Parathyroid adenoma (tissue), 2 donors: ENCODE measurements at regions not wholly inside any gene's neighbourhood (a gene's known extent, or its start where the extent isn't known, plus 50 kb on each side); places are given as distances from the start of the nearest gene placed in this dataset.

Experiments used
- H2AFZ ChIP-seq: fragments of 300-600 bp; sonication (generic); one replicate; pipeline ENCODE4 v1.7.0; 2017; ENCODE audit warnings: antibody characterized with exemption, mild to moderate bottlenecking
- H3K27ac ChIP-seq: fragments of 300-600 bp; sonication (generic); one replicate; pipeline ENCODE4 v1.7.0; 2017
- H3K27me3 ChIP-seq: fragments of 300-600 bp; sonication (generic); one replicate; pipeline ENCODE4 v1.7.0; 2017; ENCODE audit warnings: low read length; ENCODE audit not compliant: control insufficient read depth, insufficient read depth
- H3K36me3 ChIP-seq: fragments of 300-600 bp; sonication (generic); one replicate; pipeline ENCODE4 v1.7.0; 2017; ENCODE audit warnings: low read length; ENCODE audit not compliant: control insufficient read depth, insufficient read depth
- H3K4me1 ChIP-seq: fragments of 300-600 bp; sonication (generic); one replicate; pipeline ENCODE4 v1.7.0; 2017; ENCODE audit warnings: control low read depth
- H3K4me2 ChIP-seq: fragments of 300-600 bp; sonication (generic); one replicate; pipeline ENCODE4 v1.7.0; 2017; ENCODE audit warnings: low read length
- H3K4me3 ChIP-seq: fragments of 300-600 bp; sonication (generic); one replicate; pipeline ENCODE4 v1.7.0; 2017; ENCODE audit warnings: low read depth, low read length
- H3K79me2 ChIP-seq: fragments of 300-600 bp; sonication (generic); one replicate; pipeline ENCODE4 v1.7.0; 2017; ENCODE audit warnings: control low read depth
- H3K9ac ChIP-seq: fragments of 300-600 bp; sonication (generic); one replicate; pipeline ENCODE4 v1.7.0; 2017; ENCODE audit warnings: mild to moderate bottlenecking
- H3K9me3 ChIP-seq: fragments of 300-600 bp; sonication (generic); one replicate; pipeline ENCODE4 v1.7.0; 2017; ENCODE audit warnings: low read length; ENCODE audit not compliant: control insufficient read depth
- CTCF ChIP-seq: fragments of 300-600 bp; sonication (generic); IDR thresholded peaks from one replicate; pipeline ENCODE4 v1.7.0; 2017; ENCODE audit warnings: antibody characterized with exemption, mild to moderate bottlenecking
- donor health status: primary hyperparathyroidism.

- no peak overlapping the region for H2AFZ ChIP-seq
- H3K9me3 ChIP-seq, result no peaks in the 10 kb centered on the region
- no peak overlapping the region for H3K9ac ChIP-seq
- H3K36me3 ChIP-seq, result no peaks in the 10 kb centered on the region
- H3K27me3 ChIP-seq, result no peaks in the 10 kb centered on the region
- H3K4me2 ChIP-seq, result no peak overlapping the region
- no peaks in the 10 kb centered on the region for H3K79me2 ChIP-seq
- no peak for TF ChIP-seq CTCF
- H3K4me3 ChIP-seq, result no peak overlapping the region
- H3K4me1 ChIP-seq, result no peaks in the 10 kb centered on the region
- no peak overlapping the region for H3K27ac ChIP-seq
Measured at GRCh38 chr2:220318037-220318436, 690.6 kb downstream of the SLC4A3 start.

- no peak for TF ChIP-seq CTCF
- Histone ChIP-seq H3K9ac (no peak overlapping the region), H2AFZ (no peak overlapping the region), H3K36me3 (no peaks in the 10 kb centered on the region), H3K9me3 (no peaks in the 10 kb centered on the region), H3K4me1 (no peaks in the 10 kb centered on the region), H3K27me3 (no peaks in the 10 kb centered on the region), H3K4me3 (no peak overlapping the region), H3K79me2 (no peaks in the 10 kb centered on the region), H3K4me2 (no peak overlapping the region), H3K27ac (no peak overlapping the region)
Measured at GRCh38 chr2:220318508-220318907, 691.1 kb downstream of the SLC4A3 start.

- Histone ChIP-seq H3K4me1 (no peaks in the 10 kb centered on the region), H3K4me2 (no peak overlapping the region), H2AFZ (no peak overlapping the region), H3K27ac (no peak overlapping the region), H3K9me3 (no peaks in the 10 kb centered on the region), H3K9ac (no peak overlapping the region), H3K27me3 (no peaks in the 10 kb centered on the region), H3K36me3 (no peaks in the 10 kb centered on the region), H3K79me2 (no peaks in the 10 kb centered on the region), H3K4me3 (no peak overlapping the region)
- TF ChIP-seq CTCF, result no peak
Measured at GRCh38 chr2:220320326-220320725, 692.9 kb downstream of the SLC4A3 start.

- TF ChIP-seq CTCF, result no peak
Measured at GRCh38 chr2:220332886-220333285, 705.5 kb downstream of the SLC4A3 start.

GRCh38 chr2:220334210-220334609 is 706.8 kb downstream of the SLC4A3 start:
- no peak overlapping the region for H3K27ac ChIP-seq
- H3K27me3 ChIP-seq, result no peaks in the 10 kb centered on the region
- H3K4me2 ChIP-seq, result no peak overlapping the region
- no peaks in the 10 kb centered on the region for H3K36me3 ChIP-seq
- H2AFZ ChIP-seq, result no peak overlapping the region
- H3K4me3 ChIP-seq, result no peak overlapping the region
- no peaks in the 10 kb centered on the region for H3K79me2 ChIP-seq
- no peaks in the 10 kb centered on the region for H3K9me3 ChIP-seq
- H3K9ac ChIP-seq, result no peak overlapping the region
- TF ChIP-seq CTCF, result no peak
- H3K4me1 ChIP-seq, result no peaks in the 10 kb centered on the region

More at GRCh38 chr2:220332886-220333285, 705.5 kb downstream of the SLC4A3 start:
- Histone ChIP-seq H3K79me2 (no peaks in the 10 kb centered on the region), H3K4me3 (no peak overlapping the region), H3K4me2 (no peak overlapping the region), H3K4me1 (no peaks in the 10 kb centered on the region), H3K9ac (no peak overlapping the region), H2AFZ (no peak overlapping the region), H3K27ac (no peak overlapping the region), H3K36me3 (no peaks in the 10 kb centered on the region), H3K27me3 (no peaks in the 10 kb centered on the region), H3K9me3 (no peaks in the 10 kb centered on the region)
